Activated T-helper 2 cell treated with anti-CD3 and anti-CD28 coated beads, Interferon-gamma antibody, Interleukin-2, Interleukin-4, amounts not matched to agents 10 μg/mL and 5 μg/mL and 100 μg/mL, durations not matched to agents 14 hours and 24 hours and 36 hours (primary cell): ENCODE measurements at regions not wholly inside any gene's neighbourhood (a gene's known extent, or its start where the extent isn't known, plus 50 kb on each side); places are given as distances from the start of the nearest gene placed in this dataset.

Experiments used
- DNase-seq: peaks from one replicate; pipeline ENCODE4 v3.0.0; 2021; ENCODE audit warnings: low spot score
- H3K27ac Mint-ChIP-seq: one replicate; pipeline ENCODE4 v1.8.0; 2021; ENCODE audit warnings: mixed read lengths
- H3K27me3 Mint-ChIP-seq: one replicate; pipeline ENCODE4 v1.8.0; 2021; ENCODE audit warnings: low read depth, mixed read lengths
- H3K36me3 Mint-ChIP-seq: one replicate; pipeline ENCODE4 v1.8.0; 2021; ENCODE audit warnings: low read depth, mixed read lengths
- H3K4me1 Mint-ChIP-seq: one replicate; pipeline ENCODE4 v1.8.0; 2021; ENCODE audit warnings: low read depth, mixed read lengths
- H3K4me3 Mint-ChIP-seq: one replicate; pipeline ENCODE4 v1.8.0; 2021; ENCODE audit warnings: low read depth, mild to moderate bottlenecking, moderate library complexity, mixed read lengths
- H3K9me3 Mint-ChIP-seq: one replicate; pipeline ENCODE4 v1.8.0; 2021; ENCODE audit warnings: mixed read lengths
- intact Hi-C: fragments of 100-400 bp; cut with micrococcal nuclease; formaldehyde crosslinking; loops from one replicate; pipeline ENCODE4 v1.15.1; 2023

DNA sequence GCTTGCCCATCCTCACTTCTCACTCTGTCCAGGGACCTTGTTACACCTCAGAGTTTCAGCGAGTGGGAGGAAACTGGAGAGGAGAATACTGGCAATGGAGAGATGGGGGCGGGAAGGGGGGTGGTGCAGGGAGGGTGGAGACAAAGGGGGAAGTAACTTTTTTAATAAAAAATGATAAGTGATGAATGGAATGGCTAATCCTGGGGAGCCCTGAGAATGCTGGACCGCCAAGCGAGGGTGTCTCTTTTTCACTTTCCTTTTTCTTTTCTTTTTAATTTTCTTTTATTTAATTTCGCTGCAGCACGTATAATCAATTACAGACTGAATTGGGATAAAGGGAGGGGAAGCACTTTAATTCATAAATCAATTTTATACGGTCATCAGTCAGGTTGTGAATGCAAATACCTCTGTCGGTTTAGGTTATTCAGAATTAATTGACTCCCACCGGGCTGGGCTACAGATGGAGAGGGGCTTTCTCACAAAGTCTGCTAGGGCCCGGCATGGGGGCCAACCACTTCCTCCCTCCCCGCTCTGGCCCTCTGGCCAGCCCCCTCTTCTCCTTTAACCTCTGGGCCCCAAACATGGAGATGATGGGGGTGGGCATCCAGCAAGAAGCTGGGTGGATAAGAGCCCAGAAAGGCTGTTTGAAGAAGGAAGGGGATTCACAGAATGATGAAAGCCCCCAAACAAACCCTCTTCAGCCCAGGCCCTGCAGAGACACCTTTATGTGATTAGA is 106.8 kb upstream of the BOC start:
- H3K4me1 Mint-ChIP-seq: peaks cover 29% of the 10 kb centered on the region
- intact Hi-C loops: no loop called here
- H3K36me3 Mint-ChIP-seq: no peaks in the 10 kb centered on the region
- no peak for DNase-seq
- H3K27ac Mint-ChIP-seq: no peak overlapping the region
- H3K27me3 Mint-ChIP-seq: no peaks in the 10 kb centered on the region
- H3K4me3 Mint-ChIP-seq: no peak overlapping the region
- H3K9me3 Mint-ChIP-seq: peaks cover 9% of the 10 kb centered on the region

DNA sequence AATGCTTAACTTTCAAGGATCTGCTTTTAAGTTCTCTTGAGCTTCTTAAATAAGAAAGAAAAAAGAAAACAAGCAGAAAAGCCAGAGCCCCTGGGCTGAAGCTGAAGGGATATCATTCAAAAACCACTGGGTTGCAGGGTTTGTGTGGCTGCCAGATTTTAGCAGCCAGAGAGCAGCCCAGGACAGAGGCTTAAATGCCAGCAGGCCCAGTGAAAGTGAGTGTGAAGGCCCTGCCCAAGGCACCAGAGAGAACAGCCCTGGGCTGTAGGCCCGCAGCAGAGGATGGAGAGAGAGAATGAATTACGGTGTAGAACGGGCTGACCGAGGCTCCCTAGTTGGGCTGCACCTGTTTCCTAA is 106.3 kb upstream of the BOC start:
- Mint-ChIP-seq H3K4me3 (no peak overlapping the region), H3K9me3 (peaks cover 6% of the 10 kb centered on the region), H3K4me1 (peaks cover 31% of the 10 kb centered on the region), H3K27ac (no peak overlapping the region), H3K27me3 (no peaks in the 10 kb centered on the region), H3K36me3 (no peaks in the 10 kb centered on the region)
- intact Hi-C loops: no loop called here
- DNase-seq: no peak

DNA sequence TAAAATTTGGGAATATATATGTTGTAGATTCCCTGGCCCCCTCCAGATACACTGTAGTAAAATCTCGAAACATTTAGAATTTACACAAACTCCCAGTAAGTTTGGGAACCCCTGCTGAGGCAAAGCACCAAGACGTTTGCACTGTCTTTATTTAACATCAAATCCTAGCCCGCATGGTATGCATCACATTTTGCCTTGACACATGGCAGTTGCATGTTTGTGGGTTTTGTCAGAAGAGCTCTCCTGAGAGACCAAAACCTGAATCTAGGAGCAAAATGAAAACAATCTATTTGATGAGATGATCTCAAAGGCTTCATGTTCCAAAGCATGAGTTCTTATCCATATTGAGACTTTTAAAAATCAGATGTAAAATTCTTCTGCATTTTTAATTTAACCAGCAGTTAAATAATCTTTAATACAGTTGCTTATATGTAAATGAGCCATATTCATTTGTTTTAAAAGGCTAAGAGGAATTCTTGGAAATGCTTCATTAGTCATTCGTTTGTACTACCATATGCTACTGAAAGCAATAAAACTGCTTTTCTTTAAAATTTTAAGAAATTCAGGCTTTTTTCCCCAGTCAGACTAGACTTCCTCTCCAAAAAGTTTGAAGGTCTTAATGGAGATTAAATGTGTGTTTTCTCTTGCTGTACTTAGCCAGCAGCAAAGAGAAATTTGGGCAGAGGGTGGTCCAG is 105.2 kb upstream of the BOC start:
- peaks cover 6% of the 10 kb centered on the region for H3K9me3 Mint-ChIP-seq
- no peak for DNase-seq
- H3K27ac Mint-ChIP-seq: no peak overlapping the region
- no peak overlapping the region for H3K4me3 Mint-ChIP-seq
- intact Hi-C loops: no loop called here
- H3K36me3 Mint-ChIP-seq: no peaks in the 10 kb centered on the region
- no peaks in the 10 kb centered on the region for H3K27me3 Mint-ChIP-seq
- peaks cover 38% of the 10 kb centered on the region for H3K4me1 Mint-ChIP-seq

DNA sequence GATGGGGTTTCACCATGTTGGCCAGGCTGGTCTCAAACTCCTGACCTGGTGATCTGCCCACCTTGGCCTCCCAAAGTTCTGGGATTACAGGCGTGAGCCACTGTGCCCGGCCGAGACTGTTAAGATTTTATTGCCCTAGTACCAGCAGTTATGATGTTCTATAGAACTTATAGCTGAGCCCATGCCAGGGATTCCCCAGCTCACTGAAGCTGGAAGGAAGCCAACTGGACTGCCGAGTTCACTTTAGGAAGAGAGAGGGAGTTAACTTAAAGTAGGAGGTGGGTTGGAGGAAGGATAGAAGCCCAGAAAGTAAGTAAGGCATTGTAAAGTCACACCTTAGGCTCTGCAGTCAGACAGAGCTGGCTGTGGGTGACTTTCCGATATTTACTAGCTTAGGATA is 101.1 kb upstream of the BOC start:
- intact Hi-C loops: loop anchor here (5.0 kb wide), 1 partner anchor 58 kb away; no protein-coding TSS in a partner anchor
- H3K27ac Mint-ChIP-seq: no peak overlapping the region

DNA sequence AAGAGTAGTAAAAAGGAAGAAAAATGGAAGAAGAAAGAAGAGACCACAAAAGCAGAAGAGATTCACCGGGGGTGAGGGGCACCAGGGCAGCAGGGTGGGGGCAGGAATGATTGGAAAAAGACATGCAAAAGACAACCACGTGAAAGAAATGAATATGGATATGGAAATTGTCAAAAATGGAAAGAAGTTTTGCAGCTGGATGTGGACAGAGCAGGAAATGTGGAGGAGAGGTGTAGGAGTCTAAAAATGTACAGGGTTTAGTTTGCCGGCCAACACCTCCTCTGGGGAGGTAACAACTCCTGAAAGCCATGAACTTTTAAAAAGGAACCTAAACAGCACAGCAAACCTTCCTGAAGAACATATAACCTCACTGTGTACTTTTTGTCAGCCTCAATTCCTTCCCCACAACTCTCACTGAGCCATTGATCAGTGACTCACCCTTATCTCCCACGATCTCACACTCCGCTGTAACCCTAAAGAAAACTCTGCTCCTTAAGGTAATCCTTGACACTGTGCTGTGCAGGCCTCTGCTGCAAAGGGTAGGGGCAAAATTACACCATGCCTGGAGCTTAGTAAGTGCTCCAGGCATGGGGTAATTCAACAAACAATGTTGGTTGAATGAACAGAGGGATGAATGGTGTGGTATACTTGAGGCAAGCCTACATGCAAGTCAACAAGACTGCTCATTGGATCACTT is 100.2 kb upstream of the BOC start:
- Mint-ChIP-seq H3K36me3 (no peaks in the 10 kb centered on the region), H3K4me1 (peaks cover 58% of the 10 kb centered on the region), H3K4me3 (no peak overlapping the region), H3K27me3 (no peaks in the 10 kb centered on the region), H3K9me3 (no peaks in the 10 kb centered on the region), H3K27ac (peak overlapping the region; percentile 64)
- intact Hi-C loops: loop anchor here (5.0 kb wide), 1 partner anchor 59 kb away; no protein-coding TSS in a partner anchor
- peak; percentile 19 for DNase-seq

More for the DNA sequence above, 101.1 kb upstream of the BOC start:
- H3K9me3 Mint-ChIP-seq: no peaks in the 10 kb centered on the region
- no peaks in the 10 kb centered on the region for H3K27me3 Mint-ChIP-seq
- H3K4me1 Mint-ChIP-seq: peaks cover 65% of the 10 kb centered on the region
- H3K36me3 Mint-ChIP-seq: no peaks in the 10 kb centered on the region
- no peak overlapping the region for H3K4me3 Mint-ChIP-seq
- DNase-seq: no peak

DNA sequence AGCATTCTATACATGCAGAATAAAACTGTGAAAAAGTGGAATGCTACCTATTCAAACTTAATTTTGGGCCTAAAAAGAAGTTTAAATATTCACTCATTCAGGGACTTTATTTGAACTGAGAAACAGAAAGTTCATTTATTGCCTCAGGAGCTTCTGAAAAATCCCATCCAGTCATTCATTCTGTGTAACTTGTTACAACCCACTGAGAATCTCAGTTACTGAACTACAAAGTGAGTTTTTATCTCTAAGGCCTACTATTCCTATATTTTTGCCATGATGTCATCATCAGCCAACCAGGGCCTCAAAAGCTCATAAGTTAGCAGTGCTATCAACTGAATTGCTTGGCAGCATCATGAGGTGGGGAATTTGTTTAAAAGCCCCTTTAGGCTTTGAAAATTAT is 98.0 kb upstream of the BOC start:
- DNase-seq: no peak
- Mint-ChIP-seq H3K9me3 (no peaks in the 10 kb centered on the region), H3K27me3 (no peaks in the 10 kb centered on the region), H3K4me1 (peaks cover 55% of the 10 kb centered on the region), H3K4me3 (no peak overlapping the region), H3K36me3 (no peaks in the 10 kb centered on the region), H3K27ac (no peak overlapping the region)
- intact Hi-C loops: loop anchor here (1.0 to 5.0 kb wide), 2 partner anchors 61 to 437 kb away; no protein-coding TSS in a partner anchor

DNA sequence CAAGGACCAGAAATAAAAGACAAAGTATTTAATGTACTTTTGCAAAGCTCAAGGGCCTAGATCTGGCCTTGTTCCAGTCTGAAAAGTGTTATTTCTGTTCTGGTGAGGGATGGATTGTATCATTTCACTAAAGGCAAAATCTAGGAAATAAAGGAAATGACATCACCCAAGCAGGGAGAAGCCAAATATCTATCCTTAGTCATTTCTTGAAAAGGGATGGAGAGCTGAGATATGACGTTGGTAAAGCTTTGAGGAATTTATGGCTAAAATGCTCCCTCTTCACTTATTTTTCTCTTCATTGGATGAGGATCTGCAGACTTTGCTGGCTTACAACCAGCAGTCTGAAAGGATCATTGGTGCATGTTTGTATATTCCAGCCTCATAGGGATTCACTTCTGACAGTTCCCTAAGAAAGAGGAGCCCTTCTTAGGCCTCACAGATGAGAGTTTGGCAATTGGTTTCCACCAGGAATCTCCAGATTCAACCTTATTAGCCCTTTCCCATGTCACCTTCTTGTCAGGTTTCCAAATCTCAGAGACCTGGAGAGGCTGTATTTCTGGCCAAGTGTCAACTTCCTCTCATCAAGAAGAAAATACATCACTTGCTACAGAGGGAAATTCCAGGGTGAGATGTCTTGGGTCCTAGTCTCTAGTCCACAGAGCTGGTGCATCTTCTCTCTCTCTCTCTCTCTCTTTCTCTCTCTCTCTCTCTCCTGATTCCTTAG is 93.7 kb upstream of the BOC start:
- intact Hi-C loops: no loop called here
- Mint-ChIP-seq H3K27ac (no peak overlapping the region), H3K4me3 (no peak overlapping the region), H3K36me3 (no peaks in the 10 kb centered on the region), H3K4me1 (peaks cover 25% of the 10 kb centered on the region), H3K27me3 (no peaks in the 10 kb centered on the region), H3K9me3 (no peaks in the 10 kb centered on the region)
- no peak for DNase-seq

DNA sequence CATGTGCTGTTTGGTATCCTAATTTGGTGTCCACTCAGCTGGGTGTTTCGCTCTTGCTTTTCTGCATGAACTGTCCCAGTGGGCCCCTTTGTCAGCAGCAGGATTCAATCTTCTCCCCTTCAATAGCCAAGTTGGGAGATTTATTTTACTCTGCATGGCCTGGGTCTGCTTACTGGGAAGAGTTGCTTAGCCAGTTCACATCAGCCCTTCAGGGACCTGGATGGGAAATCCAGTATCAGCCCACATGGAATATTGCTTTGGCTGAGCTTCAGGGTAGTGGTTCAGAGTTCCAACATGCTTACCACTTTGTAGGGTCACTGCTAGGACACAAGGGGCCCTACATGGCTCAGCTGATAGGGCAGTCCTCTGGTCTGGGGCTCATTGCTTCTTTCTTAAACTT is 93.0 kb upstream of the BOC start:
- peaks cover 18% of the 10 kb centered on the region for H3K4me1 Mint-ChIP-seq
- intact Hi-C loops: no loop called here
- H3K4me3 Mint-ChIP-seq: no peak overlapping the region
- no peaks in the 10 kb centered on the region for H3K27me3 Mint-ChIP-seq
- no peak overlapping the region for H3K27ac Mint-ChIP-seq
- H3K9me3 Mint-ChIP-seq: no peaks in the 10 kb centered on the region
- no peaks in the 10 kb centered on the region for H3K36me3 Mint-ChIP-seq
- no peak for DNase-seq

DNA sequence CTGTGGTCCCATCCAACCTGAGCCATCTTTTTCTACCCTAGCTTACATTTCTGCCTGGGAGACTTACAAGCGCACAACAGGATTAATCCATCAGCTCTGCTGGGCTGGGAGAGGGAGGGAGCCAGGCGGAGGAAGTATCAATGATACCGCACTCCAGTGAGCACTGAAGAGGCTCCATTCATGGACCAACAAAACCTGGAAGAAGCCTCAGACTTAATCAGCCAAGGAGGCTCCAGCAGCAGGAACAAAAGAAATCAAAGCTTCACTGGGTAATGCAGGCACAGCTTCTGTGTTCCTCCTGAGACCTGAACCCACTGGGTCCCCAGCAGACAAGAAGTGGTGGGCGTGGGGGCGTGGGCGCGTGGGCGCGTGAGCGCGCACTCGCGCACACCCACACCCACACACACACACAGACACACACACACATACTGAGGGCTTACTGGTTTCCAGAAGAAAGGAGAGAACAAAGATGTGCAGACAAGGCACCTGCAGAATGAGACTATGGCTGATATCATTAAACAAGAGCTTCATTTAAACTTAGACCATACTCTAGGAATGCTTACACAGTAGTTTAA is 87.0 kb upstream of the BOC start:
- H3K27me3 Mint-ChIP-seq: no peaks in the 10 kb centered on the region
- intact Hi-C loops: no loop called here
- H3K27ac Mint-ChIP-seq: no peak overlapping the region
- H3K4me3 Mint-ChIP-seq: no peak overlapping the region
- H3K36me3 Mint-ChIP-seq: no peaks in the 10 kb centered on the region
- peaks cover 6% of the 10 kb centered on the region for H3K4me1 Mint-ChIP-seq
- no peak for DNase-seq
- H3K9me3 Mint-ChIP-seq: no peaks in the 10 kb centered on the region

DNA sequence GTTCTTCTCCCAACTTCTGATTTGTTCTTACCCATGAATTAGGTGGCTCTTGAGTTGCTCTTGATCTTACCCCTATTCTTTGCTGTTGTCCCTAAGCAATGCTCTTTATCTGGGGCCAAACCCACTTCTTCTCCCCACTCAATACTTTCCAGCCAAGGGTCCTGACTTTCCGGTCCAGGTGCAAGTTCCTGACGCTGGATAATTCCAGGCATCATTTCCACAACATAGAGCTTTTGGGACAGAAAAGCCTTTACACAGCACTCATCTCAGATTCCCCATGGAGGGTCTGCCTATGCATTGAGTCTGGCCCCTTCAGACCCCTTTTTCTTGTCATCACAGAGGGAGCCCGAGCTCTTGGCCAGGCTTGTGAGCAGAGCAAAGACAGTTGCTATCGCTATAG is 85.4 kb upstream of the BOC start:
- H3K4me1 Mint-ChIP-seq: peaks cover 7% of the 10 kb centered on the region
- no peak overlapping the region for H3K4me3 Mint-ChIP-seq
- no peak overlapping the region for H3K27ac Mint-ChIP-seq
- no peaks in the 10 kb centered on the region for H3K27me3 Mint-ChIP-seq
- DNase-seq: no peak
- H3K36me3 Mint-ChIP-seq: no peaks in the 10 kb centered on the region
- no peaks in the 10 kb centered on the region for H3K9me3 Mint-ChIP-seq
- intact Hi-C loops: no loop called here

DNA sequence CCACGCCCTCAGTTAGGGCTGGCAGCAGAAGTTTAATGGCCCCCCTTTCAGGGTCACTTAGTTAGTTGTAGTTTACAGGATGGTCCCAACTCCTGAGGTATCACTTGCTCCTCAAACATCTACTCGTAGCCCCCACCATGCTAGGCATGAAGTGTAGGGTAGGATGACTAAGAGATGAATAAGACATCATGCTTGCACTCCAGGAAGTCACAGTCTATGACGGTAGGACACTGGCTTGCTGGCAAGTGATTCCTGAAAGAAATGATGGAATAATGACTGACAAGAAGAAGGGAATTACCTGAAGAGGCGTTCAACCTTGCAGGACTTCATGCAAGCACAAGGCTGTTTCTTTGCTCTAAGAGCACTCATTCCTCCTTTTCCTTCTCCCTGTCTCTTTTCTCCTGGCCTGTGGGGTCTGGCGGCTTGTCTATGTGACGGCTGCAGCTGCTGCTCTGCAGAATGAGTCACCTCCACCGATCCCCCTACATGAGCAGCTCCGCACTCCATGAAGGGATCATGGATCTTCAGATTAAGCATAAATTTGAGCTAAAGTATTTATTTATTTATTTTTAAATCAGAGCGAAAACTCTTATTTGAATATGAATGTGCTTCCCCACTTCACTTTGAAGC is 82.9 kb upstream of the BOC start:
- H3K27ac Mint-ChIP-seq: no peak overlapping the region
- no peaks in the 10 kb centered on the region for H3K36me3 Mint-ChIP-seq
- DNase-seq: no peak
- no peak overlapping the region for H3K4me3 Mint-ChIP-seq
- H3K27me3 Mint-ChIP-seq: no peaks in the 10 kb centered on the region
- intact Hi-C loops: no loop called here
- no peaks in the 10 kb centered on the region for H3K9me3 Mint-ChIP-seq
- peaks cover 7% of the 10 kb centered on the region for H3K4me1 Mint-ChIP-seq

DNA sequence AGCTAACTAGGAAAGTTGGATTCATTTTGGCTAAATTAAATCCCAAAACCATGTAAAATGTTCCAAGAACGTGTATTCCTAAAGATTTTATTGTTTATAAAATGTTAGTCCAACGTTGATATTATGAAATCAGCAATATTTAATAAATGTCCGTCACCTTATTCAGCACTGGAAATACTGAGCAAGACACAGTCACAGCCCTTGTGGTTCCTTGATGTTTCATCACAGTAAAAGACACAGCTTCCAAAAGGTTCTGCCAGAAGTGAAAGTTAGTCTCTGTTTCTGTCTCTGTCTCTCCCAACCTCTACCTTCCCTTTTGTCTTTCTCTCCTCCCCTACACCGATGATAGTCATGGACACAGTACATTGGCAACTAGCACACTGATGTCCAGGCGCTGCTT is 82.2 kb upstream of the BOC start:
- Mint-ChIP-seq H3K4me3 (no peak overlapping the region), H3K9me3 (no peaks in the 10 kb centered on the region), H3K4me1 (peaks cover 5% of the 10 kb centered on the region), H3K36me3 (no peaks in the 10 kb centered on the region), H3K27ac (no peak overlapping the region), H3K27me3 (no peaks in the 10 kb centered on the region)
- intact Hi-C loops: no loop called here
- no peak for DNase-seq
